Keratinocyte (primary cell): ENCODE measurements at regions not wholly inside any gene's neighbourhood (a gene's known extent, or its start where the extent isn't known, plus 50 kb on each side); places are given as distances from the start of the nearest gene placed in this dataset.

Source experiments
- DNase-seq: peaks from one replicate; pipeline ENCODE4 v3.0.0-alpha.2; 2011; ENCODE audit warnings: low read depth, missing footprints, low spot score
- FAIRE-seq: peaks from 2 replicates; lab custom pipeline; 2011; peaks lifted over from hg19 to GRCh38; lab: Jason Lieb, UNC
- H2AFZ ChIP-seq: 2 replicates; pipeline ENCODE4 v1.6.0; 2012; ENCODE audit warnings: low read length, control low read depth, inconsistent platforms; ENCODE audit not compliant: control insufficient read depth
- H3K27ac ChIP-seq: 2 replicates; pipeline ENCODE4 v1.5.1; 2011; ENCODE audit warnings: low read length; ENCODE audit not compliant: control insufficient read depth, insufficient read depth
- H3K27me3 ChIP-seq: 3 replicates; pipeline ENCODE4 v1.6.0; 2011; ENCODE audit warnings: low read length; ENCODE audit not compliant: control insufficient read depth, insufficient read depth; ENCODE audit errors: extremely low read depth
- H3K36me3 ChIP-seq, 2 experiments: 2 replicates in 1 of 2; 3 replicates in 1 of 2; pipeline ENCODE4 v1.5.1; 2011; ENCODE audit warnings: low read length in 2 of 2, mild to moderate bottlenecking in 1 of 2; ENCODE audit not compliant: control insufficient read depth in 2 of 2, insufficient read depth in 2 of 2; ENCODE audit errors: extremely low read depth in 1 of 2
- H3K4me1 ChIP-seq: 3 replicates; pipeline ENCODE4 v1.5.1; 2011; ENCODE audit warnings: low read length; ENCODE audit not compliant: control insufficient read depth, insufficient read depth; ENCODE audit errors: extremely low read depth
- H3K4me2 ChIP-seq: 3 replicates; pipeline ENCODE4 v1.6.0; 2011; ENCODE audit warnings: low read depth, low read length; ENCODE audit not compliant: control insufficient read depth, insufficient read depth; ENCODE audit errors: extremely low read depth
- H3K4me3 ChIP-seq, 3 experiments: fragments of 200-600 bp in 1 of 3; sonication (generic) in 1 of 3; 2 replicates in 2 of 3; 3 replicates in 1 of 3; pipeline ENCODE4 v1.5.1; 2011 to 2016; ENCODE audit warnings: low read length in 3 of 3, mild to moderate bottlenecking in 3 of 3, control low read depth in 2 of 3, inconsistent platforms in 1 of 3, low read depth in 1 of 3, mixed read lengths in 1 of 3, mixed run types in 1 of 3, moderate library complexity in 1 of 3; ENCODE audit not compliant: control insufficient read depth in 2 of 3, insufficient read depth in 2 of 3; ENCODE audit errors: extremely low read depth in 1 of 3
- H3K79me2 ChIP-seq: 2 replicates; pipeline ENCODE4 v1.6.0; 2012; ENCODE audit warnings: low read length; ENCODE audit not compliant: control insufficient read depth, insufficient read depth
- H3K9ac ChIP-seq: 3 replicates; pipeline ENCODE4 v1.6.0; 2011; ENCODE audit warnings: low read length; ENCODE audit not compliant: control insufficient read depth, insufficient read depth; ENCODE audit errors: extremely low read depth
- H3K9me1 ChIP-seq: 3 replicates; pipeline ENCODE4 v1.6.0; 2011; ENCODE audit warnings: low read length; ENCODE audit not compliant: control insufficient read depth, insufficient read depth; ENCODE audit errors: extremely low read depth
- H3K9me3 ChIP-seq: 2 replicates; pipeline ENCODE4 v1.5.1; 2012; ENCODE audit warnings: low read depth, low read length; ENCODE audit not compliant: control insufficient read depth
- H4K20me1 ChIP-seq: 3 replicates; pipeline ENCODE4 v1.6.0; 2011; ENCODE audit warnings: low read length; ENCODE audit not compliant: control insufficient read depth, insufficient read depth; ENCODE audit errors: extremely low read depth
- EZH2 ChIP-seq: IDR thresholded peaks from one replicate; pipeline ENCODE4 v1.6.1; 2012; ENCODE audit warnings: inconsistent platforms, mild to moderate bottlenecking, low read length, moderate library complexity
- dilution Hi-C: fragments of 300-500 bp; cut with MboI; formaldehyde crosslinking; loops from one replicate; pipeline ENCODE4 v1.7.0; 2020; ENCODE audit warnings: low sequenced_read_pairs; ENCODE audit not compliant: extremely low pct_ligation_motif_present
- TF ChIP-seq, protein P1 (sequence below), 3 experiments: IDR thresholded peaks in 1 of 3; conservative IDR thresholded peaks in 1 of 3; optimal IDR thresholded peaks in 1 of 3; 2 replicates in 2 of 3; 3 replicates in 1 of 3; pipeline versions ENCODE3 to v1.5.1; 2011; ENCODE audit warnings: low read length in 3 of 3, mild to moderate bottlenecking in 3 of 3, moderate library complexity in 2 of 3, control low read depth in 1 of 3, inconsistent platforms in 1 of 3; ENCODE audit not compliant: insufficient read depth in 2 of 3; ENCODE audit errors: extremely low read depth in 1 of 3

GRCh38 chr6:151753581-151753980, 53.9 kb upstream of the ESR1 start:
- dilution Hi-C loops, result no loop called here
- TF ChIP-seq, protein P1, sequence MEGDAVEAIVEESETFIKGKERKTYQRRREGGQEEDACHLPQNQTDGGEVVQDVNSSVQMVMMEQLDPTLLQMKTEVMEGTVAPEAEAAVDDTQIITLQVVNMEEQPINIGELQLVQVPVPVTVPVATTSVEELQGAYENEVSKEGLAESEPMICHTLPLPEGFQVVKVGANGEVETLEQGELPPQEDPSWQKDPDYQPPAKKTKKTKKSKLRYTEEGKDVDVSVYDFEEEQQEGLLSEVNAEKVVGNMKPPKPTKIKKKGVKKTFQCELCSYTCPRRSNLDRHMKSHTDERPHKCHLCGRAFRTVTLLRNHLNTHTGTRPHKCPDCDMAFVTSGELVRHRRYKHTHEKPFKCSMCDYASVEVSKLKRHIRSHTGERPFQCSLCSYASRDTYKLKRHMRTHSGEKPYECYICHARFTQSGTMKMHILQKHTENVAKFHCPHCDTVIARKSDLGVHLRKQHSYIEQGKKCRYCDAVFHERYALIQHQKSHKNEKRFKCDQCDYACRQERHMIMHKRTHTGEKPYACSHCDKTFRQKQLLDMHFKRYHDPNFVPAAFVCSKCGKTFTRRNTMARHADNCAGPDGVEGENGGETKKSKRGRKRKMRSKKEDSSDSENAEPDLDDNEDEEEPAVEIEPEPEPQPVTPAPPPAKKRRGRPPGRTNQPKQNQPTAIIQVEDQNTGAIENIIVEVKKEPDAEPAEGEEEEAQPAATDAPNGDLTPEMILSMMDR (optimal IDR thresholded peaks at IDR 0.05 in 1 of 3, IDR thresholded peaks at IDR 0.05 in 1 of 3, conservative IDR thresholded peaks at IDR 0.05 in 1 of 3; ENCODE audit: extremely low read depth in 1 of 3, insufficient read depth in 2 of 3, low read length in 3 of 3), result no peak
- no peak overlapping the region for H3K4me3 ChIP-seq
- no peaks in the 10 kb centered on the region for H4K20me1 ChIP-seq
- DNase-seq (no peak), FAIRE-seq (no peak)
- no peaks in the 10 kb centered on the region for H3K27me3 ChIP-seq
- no peak overlapping the region for H2AFZ ChIP-seq
- H3K9me3 ChIP-seq, result no peaks in the 10 kb centered on the region
- no peak overlapping the region for H3K27ac ChIP-seq
- no peaks in the 10 kb centered on the region for H3K4me1 ChIP-seq
- no peak overlapping the region for H3K9ac ChIP-seq
- H3K79me2 ChIP-seq, result no peaks in the 10 kb centered on the region
- no peaks in the 10 kb centered on the region for H3K9me1 ChIP-seq
- H3K36me3 ChIP-seq, result no peaks in the 10 kb centered on the region
- no peak overlapping the region for H3K4me2 ChIP-seq

DNA sequence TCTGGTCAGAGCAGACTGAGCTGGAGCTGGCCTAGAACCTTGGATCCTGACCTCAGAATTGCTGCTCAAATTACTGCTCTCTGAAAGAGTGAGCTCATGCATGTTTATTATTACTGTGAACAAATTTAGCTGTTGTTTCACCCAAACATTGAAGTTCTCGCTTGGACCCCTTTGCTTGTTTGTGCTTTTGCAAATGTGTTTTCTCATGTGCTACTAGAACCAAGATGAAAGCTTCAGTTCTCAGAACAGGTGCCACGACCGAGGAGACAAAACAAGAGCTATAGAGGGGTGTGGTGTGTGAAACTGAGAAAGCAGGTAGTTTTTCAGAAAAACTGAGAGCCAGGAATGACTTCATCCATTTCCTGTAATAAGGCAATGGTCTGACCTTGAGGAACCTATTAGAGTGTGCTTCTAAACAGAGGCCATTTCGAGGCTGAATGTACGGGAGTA, 50.0 kb upstream of the ESR1 start:
- Histone ChIP-seq H3K79me2 (no peaks in the 10 kb centered on the region), H3K4me1 (no peaks in the 10 kb centered on the region), H3K27ac (no peak overlapping the region), H2AFZ (no peak overlapping the region), H3K4me2 (no peak overlapping the region), H3K9me3 (no peaks in the 10 kb centered on the region), H3K27me3 (no peaks in the 10 kb centered on the region), H3K36me3 (no peaks in the 10 kb centered on the region), H4K20me1 (no peaks in the 10 kb centered on the region), H3K9me1 (no peaks in the 10 kb centered on the region), H3K4me3 (no peak overlapping the region), H3K9ac (no peak overlapping the region)
- FAIRE-seq (no peak), DNase-seq (no peak)
- TF ChIP-seq, protein P1 (optimal IDR thresholded peaks at IDR 0.05 in 1 of 3, IDR thresholded peaks at IDR 0.05 in 1 of 3, conservative IDR thresholded peaks at IDR 0.05 in 1 of 3; ENCODE audit: extremely low read depth in 1 of 3, insufficient read depth in 2 of 3, low read length in 3 of 3), result no peak
- TF ChIP-seq EZH2, result no peak
- dilution Hi-C loops, result no loop called here
